GM23248 (cell line): ENCODE measurements at regions not wholly inside any gene's neighbourhood (a gene's known extent, or its start where the extent isn't known, plus 50 kb on each side); places are given as distances from the start of the nearest gene placed in this dataset.

Experiments
- DNase-seq: peaks from one replicate; pipeline ENCODE4 v3.0.0-alpha.2; 2015
- H2AFZ ChIP-seq: fragments of 200-600 bp; sonication (generic); 2 replicates; pipeline ENCODE4 v1.6.1; 2016; ENCODE audit warnings: antibody characterized with exemption
- H3F3A ChIP-seq: fragments of 200-600 bp; sonication (generic); 2 replicates; pipeline ENCODE4 v1.6.1; 2016; ENCODE audit warnings: mild to moderate bottlenecking, antibody characterized with exemption, mixed run types; ENCODE audit not compliant: insufficient read depth
- H3K27ac ChIP-seq: fragments of 200-600 bp; sonication (generic); 2 replicates; pipeline ENCODE4 v1.5.1; 2016; ENCODE audit warnings: mild to moderate bottlenecking
- H3K27me3 ChIP-seq: fragments of 200-600 bp; sonication (generic); replicated peaks from 2 replicates; pipeline ENCODE4 v1.6.1; 2016; ENCODE audit warnings: mild to moderate bottlenecking; ENCODE audit not compliant: insufficient read depth
- H3K36me3 ChIP-seq: fragments of 200-600 bp; sonication (generic); 2 replicates; pipeline ENCODE4 v1.6.1; 2016; ENCODE audit warnings: low read depth, mild to moderate bottlenecking
- H3K4me1 ChIP-seq: fragments of 200-600 bp; sonication (generic); 2 replicates; pipeline ENCODE4 v1.6.1; 2016; ENCODE audit warnings: mild to moderate bottlenecking; ENCODE audit not compliant: insufficient read depth
- H3K4me2 ChIP-seq: fragments of 200-600 bp; sonication (generic); one replicate; pipeline ENCODE4 v1.6.1; 2016; ENCODE audit warnings: mild to moderate bottlenecking; ENCODE audit not compliant: unreplicated experiment
- H3K4me3 ChIP-seq: fragments of 200-600 bp; sonication (generic); 2 replicates; pipeline ENCODE4 v1.5.1; 2016; ENCODE audit warnings: mild to moderate bottlenecking
- H3K79me2 ChIP-seq: fragments of 200-600 bp; sonication (generic); 2 replicates; pipeline ENCODE4 v1.6.1; 2016; ENCODE audit warnings: mild to moderate bottlenecking; ENCODE audit not compliant: insufficient read depth
- H3K9ac ChIP-seq: fragments of 200-600 bp; sonication (generic); 2 replicates; pipeline ENCODE4 v1.6.1; 2016; ENCODE audit warnings: mild to moderate bottlenecking
- H3K9me2 ChIP-seq: fragments of 200-600 bp; sonication (generic); 2 replicates; pipeline ENCODE4 v1.6.1; 2016; ENCODE audit warnings: mixed run types, mild to moderate bottlenecking, moderate library complexity; ENCODE audit not compliant: insufficient read depth
- H3K9me3 ChIP-seq: fragments of 200-600 bp; sonication (generic); one replicate; pipeline ENCODE4 v1.6.1; 2017; ENCODE audit warnings: low read depth
- H4K20me1 ChIP-seq: fragments of 200-600 bp; sonication (generic); 2 replicates; pipeline ENCODE4 v1.6.0; 2016; ENCODE audit not compliant: insufficient read depth
- EZH2 ChIP-seq: fragments of 200-600 bp; sonication (generic); IDR thresholded peaks from 2 replicates; pipeline ENCODE4 v1.6.1; 2018; ENCODE audit warnings: antibody characterized with exemption, mild to moderate bottlenecking; ENCODE audit not compliant: insufficient read depth, poor library complexity, severe bottlenecking
- EZH2phosphoT487 ChIP-seq: fragments of 200-600 bp; sonication (generic); IDR thresholded peaks from 2 replicates; pipeline ENCODE4 v1.6.1; 2018; ENCODE audit warnings: antibody characterized with exemption, moderate library complexity, mild to moderate bottlenecking, low read depth; ENCODE audit not compliant: insufficient read depth
- WGBS, 2 experiments: methylation state at CpG; one replicate each; pipeline ENCODE4 v1.1.6; 2015 to 2017; ENCODE audit warnings: low lambda C conversion rate in 2 of 2, low coverage in 1 of 2; ENCODE audit errors: missing lambda C conversion rate in 2 of 2; 5-methylcytosine and 5-hydroxymethylcytosine counted together
- in situ Hi-C: fragments of 300-500 bp; cut with MboI; formaldehyde crosslinking; loops from 2 replicates; pipeline ENCODE4 v1.15.0; 2020

GRCh38 chr10:84762754-84763394 lies 434.5 kb downstream of the CCSER2 start:
- Histone ChIP-seq H3K4me2 (no peak overlapping the region), H3K36me3 (no peaks in the 10 kb centered on the region), H3K27me3 (no peaks in the 10 kb centered on the region), H4K20me1 (no peaks in the 10 kb centered on the region), H3F3A (no peaks in the 10 kb centered on the region), H3K27ac (no peak overlapping the region), H3K4me1 (no peaks in the 10 kb centered on the region), H3K9ac (no peak overlapping the region), H3K79me2 (no peaks in the 10 kb centered on the region), H3K9me2 (no peaks in the 10 kb centered on the region), H2AFZ (no peak overlapping the region), H3K9me3 (no peaks in the 10 kb centered on the region), H3K4me3 (no peak overlapping the region)
- no peak for DNase-seq
- TF ChIP-seq EZH2phosphoT487 (no peak), EZH2 (no peak)
- WGBS, 2 experiments, result 44% methylated on average over 16 of the region's 16 CpGs
- in situ Hi-C loops, result no loop called here

GRCh38 chr10:84763965-84764364 lies 435.6 kb downstream of the CCSER2 start:
- H3K4me1 ChIP-seq, result no peaks in the 10 kb centered on the region
- H4K20me1 ChIP-seq, result no peaks in the 10 kb centered on the region
- no peak overlapping the region for H3K4me2 ChIP-seq
- no peaks in the 10 kb centered on the region for H3K79me2 ChIP-seq
- no peak overlapping the region for H3K4me3 ChIP-seq
- in situ Hi-C loops, result no loop called here
- no peaks in the 10 kb centered on the region for H3K9me3 ChIP-seq
- H3F3A ChIP-seq, result no peaks in the 10 kb centered on the region
- H3K9me2 ChIP-seq, result no peaks in the 10 kb centered on the region
- H3K36me3 ChIP-seq, result no peaks in the 10 kb centered on the region
- H2AFZ ChIP-seq, result no peak overlapping the region
- no peak for TF ChIP-seq EZH2
- no peak for DNase-seq
- H3K9ac ChIP-seq, result no peak overlapping the region
- 7 to 14% methylated on average over 3 of the region's 3 CpGs for WGBS, 2 experiments
- no peak overlapping the region for H3K27ac ChIP-seq
- H3K27me3 ChIP-seq, result no peaks in the 10 kb centered on the region

GRCh38 chr10:84765086-84765485 lies 436.7 kb downstream of the CCSER2 start:
- TF ChIP-seq EZH2 (no peak), EZH2phosphoT487 (no peak)
- Histone ChIP-seq H3F3A (no peaks in the 10 kb centered on the region), H2AFZ (no peak overlapping the region), H3K27me3 (no peaks in the 10 kb centered on the region), H3K27ac (no peak overlapping the region), H3K9me3 (no peaks in the 10 kb centered on the region), H3K4me2 (no peak overlapping the region), H4K20me1 (no peaks in the 10 kb centered on the region), H3K36me3 (no peaks in the 10 kb centered on the region), H3K9me2 (no peaks in the 10 kb centered on the region), H3K79me2 (no peaks in the 10 kb centered on the region), H3K4me3 (no peak overlapping the region), H3K4me1 (no peaks in the 10 kb centered on the region), H3K9ac (no peak overlapping the region)
- in situ Hi-C loops, result no loop called here
- 28 to 43% methylated on average over 2 of the region's 2 CpGs for WGBS, 2 experiments
- no peak for DNase-seq

- Histone ChIP-seq H3K36me3 (no peaks in the 10 kb centered on the region), H2AFZ (no peak overlapping the region), H4K20me1 (no peaks in the 10 kb centered on the region), H3K9me2 (no peaks in the 10 kb centered on the region), H3K27ac (no peak overlapping the region), H3K4me2 (no peak overlapping the region), H3F3A (no peaks in the 10 kb centered on the region), H3K4me3 (no peak overlapping the region), H3K9me3 (no peaks in the 10 kb centered on the region), H3K27me3 (no peaks in the 10 kb centered on the region), H3K79me2 (no peaks in the 10 kb centered on the region), H3K9ac (no peak overlapping the region), H3K4me1 (no peaks in the 10 kb centered on the region)
- TF ChIP-seq EZH2phosphoT487 (no peak), EZH2 (no peak)
- in situ Hi-C loops, result no loop called here
- DNase-seq, result no peak
Measured at GRCh38 chr10:84765656-84766055, 437.3 kb downstream of the CCSER2 start.

GRCh38 chr10:84766923-84767322 lies 438.5 kb downstream of the CCSER2 start:
- Histone ChIP-seq H3K36me3 (no peaks in the 10 kb centered on the region), H3K4me1 (no peaks in the 10 kb centered on the region), H3K9me2 (no peaks in the 10 kb centered on the region), H3K79me2 (no peaks in the 10 kb centered on the region), H3K27ac (no peak overlapping the region), H3K9me3 (no peaks in the 10 kb centered on the region), H3K4me3 (no peak overlapping the region), H3K4me2 (no peak overlapping the region), H4K20me1 (no peaks in the 10 kb centered on the region), H3K9ac (no peak overlapping the region), H3F3A (no peaks in the 10 kb centered on the region), H2AFZ (no peak overlapping the region), H3K27me3 (no peaks in the 10 kb centered on the region)
- in situ Hi-C loops, result no loop called here
- 47 to 50% methylated on average over 13 of the region's 13 CpGs for WGBS, 2 experiments
- TF ChIP-seq EZH2, result no peak
- TF ChIP-seq EZH2phosphoT487, result no peak
- DNase-seq, result no peak
